WTC11 (cell line): ENCODE measurements at regions not wholly inside any gene's neighbourhood (a gene's known extent, or its start where the extent isn't known, plus 50 kb on each side); places are given as distances from the start of the nearest gene placed in this dataset.

ENCODE experiments used
- ATAC-seq: fragments of 200-7000 bp; cut with Tn5 transposase; 2 replicates; pipeline ENCODE4 v1.10.0; 2021; ENCODE audit warnings: mild to moderate bottlenecking, moderate library complexity
- CTCF ChIA-PET: fragments of 300-600 bp; sonication (Branson Sonifier 250); formaldehyde crosslinking; loops from one replicate; lab custom pipeline; 2021; ENCODE audit warnings: antibody characterized with exemption; lab: Charles Lee
- POLR2A ChIA-PET: fragments of 350-600 bp; sonication (Branson Sonifier 250); formaldehyde crosslinking; loops from one replicate; lab custom pipeline; 2021; ENCODE audit warnings: antibody characterized with exemption; lab: Charles Lee
- DNase-seq: peaks from one replicate; pipeline ENCODE4 v3.0.0; 2021; ENCODE audit warnings: low spot score
- H3K27ac Mint-ChIP-seq: 2 replicates; pipeline ENCODE4 v1.8.0; 2021; ENCODE audit warnings: mixed read lengths
- H3K27me3 Mint-ChIP-seq: 2 replicates; pipeline ENCODE4 v1.8.0; 2021; ENCODE audit warnings: low read depth, mild to moderate bottlenecking, moderate library complexity, mixed read lengths
- H3K36me3 Mint-ChIP-seq: 2 replicates; pipeline ENCODE4 v1.8.0; 2021; ENCODE audit warnings: mixed read lengths
- H3K4me1 Mint-ChIP-seq: 2 replicates; pipeline ENCODE4 v1.8.0; 2022; ENCODE audit warnings: mixed read lengths
- H3K4me3 Mint-ChIP-seq: 2 replicates; pipeline ENCODE4 v1.8.0; 2021; ENCODE audit warnings: mild to moderate bottlenecking, moderate library complexity, mixed read lengths
- H3K9me3 Mint-ChIP-seq: 2 replicates; pipeline ENCODE4 v1.8.0; 2021; ENCODE audit warnings: mixed read lengths
- AR ChIP-seq: fragments of 250-450 bp; sonication (Bioruptor Pico); IDR thresholded peaks from 2 replicates; pipeline ENCODE4 v1.9.0; 2021; ENCODE audit warnings: mild to moderate bottlenecking
- ARID4B ChIP-seq: sonication (generic); formaldehyde crosslinking; IDR thresholded peaks from 2 replicates; pipeline ENCODE4 v1.8.0; 2023; ENCODE audit warnings: missing genetic modification reagents, mild to moderate bottlenecking, borderline replicate concordance
- ATF3 ChIP-seq: sonication (generic); formaldehyde crosslinking; conservative IDR thresholded peaks from 2 replicates; pipeline ENCODE4 v1.8.1; 2022; ENCODE audit warnings: mild to moderate bottlenecking, missing genetic modification reagents
- ATF6 ChIP-seq: sonication (generic); formaldehyde crosslinking; IDR thresholded peaks from 2 replicates; pipeline ENCODE4 v1.8.1; 2023; ENCODE audit warnings: mild to moderate bottlenecking, missing genetic modification reagents
- EMX1 ChIP-seq: fragments of 250-450 bp; sonication (Bioruptor Pico); IDR thresholded peaks from 2 replicates; pipeline ENCODE4 v1.8.0; 2021; ENCODE audit warnings: mild to moderate bottlenecking
- ETV6 ChIP-seq: sonication (generic); formaldehyde crosslinking; IDR thresholded peaks from 2 replicates; pipeline ENCODE4 v1.8.1; 2022; ENCODE audit warnings: mild to moderate bottlenecking, missing genetic modification reagents
- GABPB1 ChIP-seq: sonication (generic); formaldehyde crosslinking; IDR thresholded peaks from 2 replicates; pipeline ENCODE4 v1.8.1; 2023; ENCODE audit warnings: mild to moderate bottlenecking, missing genetic modification reagents
- HMGA2 ChIP-seq: fragments of 250-450 bp; sonication (Bioruptor Pico); IDR thresholded peaks from 2 replicates; pipeline ENCODE4 v1.4.0; 2021; ENCODE audit warnings: mild to moderate bottlenecking, moderate library complexity
- HMGXB4 ChIP-seq: sonication (generic); formaldehyde crosslinking; IDR thresholded peaks from 2 replicates; pipeline ENCODE4 v1.8.1; 2023; ENCODE audit warnings: mild to moderate bottlenecking, moderate library complexity, missing genetic modification reagents
- IRF2 ChIP-seq: sonication (generic); formaldehyde crosslinking; IDR thresholded peaks from 2 replicates; pipeline ENCODE4 v1.8.0; 2022; ENCODE audit warnings: low read depth, missing genetic modification reagents, borderline replicate concordance
- MXD4 ChIP-seq: fragments of 250-450 bp; sonication (Bioruptor Pico); IDR thresholded peaks from 2 replicates; pipeline ENCODE4 v1.8.0; 2021; ENCODE audit warnings: mild to moderate bottlenecking, moderate library complexity, borderline replicate concordance
- NFATC4 ChIP-seq: fragments of 250-450 bp; sonication (Bioruptor Pico); IDR thresholded peaks from 2 replicates; pipeline ENCODE4 v1.9.0; 2021; ENCODE audit warnings: mild to moderate bottlenecking
- NFYB ChIP-seq: sonication (generic); formaldehyde crosslinking; conservative IDR thresholded peaks from 2 replicates; pipeline ENCODE4 v1.8.0; 2022; ENCODE audit warnings: low read depth, missing genetic modification reagents
- NR1H2 ChIP-seq: sonication (generic); formaldehyde crosslinking; IDR thresholded peaks from 2 replicates; pipeline ENCODE4 v1.9.0; 2021; ENCODE audit warnings: mild to moderate bottlenecking, moderate library complexity, missing genetic modification reagents
- RORB ChIP-seq: fragments of 250-450 bp; sonication (Bioruptor Pico); IDR thresholded peaks from 2 replicates; pipeline ENCODE4 v1.9.0; 2021; ENCODE audit warnings: mild to moderate bottlenecking
- ZMAT4 ChIP-seq: fragments of 250-450 bp; sonication (Bioruptor Pico); IDR thresholded peaks from 2 replicates; pipeline ENCODE4 v1.9.0; 2021; ENCODE audit warnings: mild to moderate bottlenecking
- ZNF532 ChIP-seq: fragments of 250-450 bp; sonication (Bioruptor Pico); IDR thresholded peaks from 2 replicates; pipeline ENCODE4 v1.9.0; 2021; ENCODE audit warnings: mild to moderate bottlenecking, borderline replicate concordance
- ZSCAN18 ChIP-seq: fragments of 250-450 bp; sonication (Bioruptor Pico); IDR thresholded peaks from 2 replicates; pipeline ENCODE4 v2.1.2; 2022; ENCODE audit warnings: mild to moderate bottlenecking, moderate library complexity

GRCh38 chr3:124397088-124397487, 333.2 kb upstream of the UMPS start (continued):
- TF ChIP-seq ZNF532 (CRISPR knock-in tag) = no peak
- no peak for TF ChIP-seq ZSCAN18 (CRISPR knock-in tag)
- TF ChIP-seq MXD4 (CRISPR knock-in tag) = no peak
- TF ChIP-seq ETV6 = no peak
- TF ChIP-seq EMX1 = no peak

GRCh38 chr3:124398594-124398993, 331.7 kb upstream of the UMPS start:
- Mint-ChIP-seq H3K27ac (no peak overlapping the region), H3K4me1 (no peaks in the 10 kb centered on the region), H3K4me3 (no peak overlapping the region), H3K36me3 (no peaks in the 10 kb centered on the region), H3K9me3 (no peaks in the 10 kb centered on the region), H3K27me3 (no peaks in the 10 kb centered on the region)
- CTCF ChIA-PET = no interaction called here
- POLR2A ChIA-PET = interaction anchor here (0.6 to 0.7 kb wide), 2 partner anchors 30 to 43 kb away, joined by 3 to 4 read pairs; no protein-coding TSS in a partner anchor
- no peak for DNase-seq
- ATAC-seq = no peak
- TF ChIP-seq NFYB (CRISPR knock-in tag) = no peak
- no peak for TF ChIP-seq HMGXB4 (CRISPR knock-in tag)
- TF ChIP-seq IRF2 (CRISPR knock-in tag) = no peak
- TF ChIP-seq NR1H2 (CRISPR knock-in tag) = no peak
- TF ChIP-seq GABPB1 = no peak
- no peak for TF ChIP-seq MXD4 (CRISPR knock-in tag)
- TF ChIP-seq ZMAT4 (CRISPR knock-in tag) = no peak
- TF ChIP-seq RORB (CRISPR knock-in tag) = no peak
- no peak for TF ChIP-seq ATF3 (CRISPR knock-in tag)
- no peak for TF ChIP-seq NFATC4 (CRISPR knock-in tag)
- TF ChIP-seq HMGA2 (CRISPR knock-in tag) = no peak
- TF ChIP-seq ATF6 = no peak
- no peak for TF ChIP-seq AR (CRISPR knock-in tag)
- TF ChIP-seq ARID4B = no peak
